ENCODE measurements at regions not wholly inside any gene's neighbourhood (a gene's known extent, or its start where the extent isn't known, plus 50 kb on each side); places are given as distances from the start of the nearest gene placed in this dataset.

DNA sequence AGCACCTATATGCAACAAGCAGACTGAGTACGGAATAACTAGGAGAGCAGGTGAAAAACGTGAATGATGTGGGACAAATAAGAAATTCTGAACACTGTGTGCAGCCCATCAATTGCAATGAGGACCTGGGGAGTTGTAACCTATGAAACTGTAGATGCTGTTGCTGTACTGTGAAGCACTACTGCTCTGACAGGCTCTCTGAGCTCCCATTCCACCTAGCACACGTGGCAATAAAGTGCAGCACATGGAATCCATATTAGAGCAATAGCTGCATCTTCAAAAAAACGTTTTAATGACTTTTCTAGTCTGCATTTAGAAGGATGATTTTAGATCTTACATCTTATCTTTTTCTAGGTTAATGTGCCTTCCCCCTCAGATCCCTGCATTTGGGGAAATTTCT lies 748.7 kb upstream of the GOLIM4 start:
- TF ChIP-seq POLR2A (IDR thresholded peaks at IDR 0.05): no peak
- TF ChIP-seq, protein P1, sequence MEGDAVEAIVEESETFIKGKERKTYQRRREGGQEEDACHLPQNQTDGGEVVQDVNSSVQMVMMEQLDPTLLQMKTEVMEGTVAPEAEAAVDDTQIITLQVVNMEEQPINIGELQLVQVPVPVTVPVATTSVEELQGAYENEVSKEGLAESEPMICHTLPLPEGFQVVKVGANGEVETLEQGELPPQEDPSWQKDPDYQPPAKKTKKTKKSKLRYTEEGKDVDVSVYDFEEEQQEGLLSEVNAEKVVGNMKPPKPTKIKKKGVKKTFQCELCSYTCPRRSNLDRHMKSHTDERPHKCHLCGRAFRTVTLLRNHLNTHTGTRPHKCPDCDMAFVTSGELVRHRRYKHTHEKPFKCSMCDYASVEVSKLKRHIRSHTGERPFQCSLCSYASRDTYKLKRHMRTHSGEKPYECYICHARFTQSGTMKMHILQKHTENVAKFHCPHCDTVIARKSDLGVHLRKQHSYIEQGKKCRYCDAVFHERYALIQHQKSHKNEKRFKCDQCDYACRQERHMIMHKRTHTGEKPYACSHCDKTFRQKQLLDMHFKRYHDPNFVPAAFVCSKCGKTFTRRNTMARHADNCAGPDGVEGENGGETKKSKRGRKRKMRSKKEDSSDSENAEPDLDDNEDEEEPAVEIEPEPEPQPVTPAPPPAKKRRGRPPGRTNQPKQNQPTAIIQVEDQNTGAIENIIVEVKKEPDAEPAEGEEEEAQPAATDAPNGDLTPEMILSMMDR (IDR thresholded peaks at IDR 0.05): no peak
- no peak for TF ChIP-seq POLR2AphosphoS5 (IDR thresholded peaks at IDR 0.05)

All from upper lobe of left lung (tissue), 4 donors.